ENCODE measurements at regions not wholly inside any gene's neighbourhood (a gene's known extent, or its start where the extent isn't known, plus 50 kb on each side); places are given as distances from the start of the nearest gene placed in this dataset.

DNA sequence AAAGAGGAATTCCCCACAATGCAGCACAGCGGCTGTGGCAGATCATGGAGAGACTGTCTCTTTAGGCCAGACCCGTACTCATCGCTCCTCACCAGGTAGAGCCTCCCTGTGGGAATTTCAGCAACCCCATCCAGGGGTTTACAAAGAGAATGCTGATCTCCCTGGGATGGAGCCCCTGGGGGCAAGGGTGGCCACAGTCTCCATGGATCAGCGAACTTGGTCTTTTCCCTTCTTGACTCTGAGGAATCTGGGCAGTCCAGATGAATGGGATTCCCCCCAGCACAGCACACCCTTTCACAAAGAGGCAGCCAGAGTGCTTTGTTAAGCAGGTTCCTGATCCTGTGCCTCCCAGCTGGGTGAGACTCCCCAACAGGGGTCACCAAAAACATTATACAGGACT is 108.7 kb upstream of the RGMB start:
- Mint-ChIP-seq H3K4me1 (peaks cover 17% of the 10 kb centered on the region), H3K36me3 (peaks cover 16% of the 10 kb centered on the region; the same call in 1 of the 2 replicates), H3K27me3 (ENCODE audit: low read depth) (no peaks in the 10 kb centered on the region), H3K4me3 (no peak overlapping the region), H3K9me3 (peaks cover 7% of the 10 kb centered on the region; the same call in 1 of the 2 replicates), H3K27ac (no peak overlapping the region)
- POLR2A ChIA-PET = no interaction called here
- DNase-seq (ENCODE audit: low spot score) (no peak), ATAC-seq (peak; percentile 74)
- CTCF ChIA-PET = interaction anchor here (1.4 kb wide), 1 partner anchor 104 kb away, joined by 3 read pairs; no protein-coding TSS in a partner anchor
- TF ChIP-seq ZNF423 (CRISPR knock-in tag; IDR thresholded peaks at IDR 0.05) = peak; percentile 67
- no peak for TF ChIP-seq SMAD3 (CRISPR knock-in tag; IDR thresholded peaks at IDR 0.05; ENCODE audit: borderline replicate concordance)

DNA sequence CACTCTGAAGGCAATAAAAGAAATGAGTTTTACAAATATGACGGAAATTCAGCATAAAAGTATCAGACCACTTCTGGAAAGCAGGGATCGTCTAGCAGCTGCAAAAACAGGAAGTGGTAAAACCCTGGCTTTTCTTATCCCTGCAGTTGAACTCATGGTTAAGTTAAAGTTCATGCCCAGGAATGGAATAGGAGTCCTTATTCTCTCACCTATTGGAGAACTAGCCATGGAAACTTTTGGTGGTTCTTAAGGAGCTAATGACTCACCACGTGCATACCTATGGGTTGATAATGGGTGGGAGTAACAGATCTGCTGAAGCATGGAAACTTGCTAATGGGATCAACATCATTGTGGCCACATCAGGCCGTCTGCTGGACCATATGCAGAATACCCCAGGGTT is 93.5 kb upstream of the RGMB start:
- peaks cover 11% of the 10 kb centered on the region for H3K4me1 Mint-ChIP-seq
- no peak for ATAC-seq
- H3K4me3 Mint-ChIP-seq = no peak overlapping the region
- peaks cover 23% of the 10 kb centered on the region for H3K9me3 Mint-ChIP-seq
- CTCF ChIA-PET = interaction anchor here (0.7 kb wide), 1 partner anchor 89 kb away, joined by 3 read pairs; no protein-coding TSS in a partner anchor
- POLR2A ChIA-PET = no interaction called here
- H3K27me3 Mint-ChIP-seq (ENCODE audit: low read depth) = no peaks in the 10 kb centered on the region
- no peak for DNase-seq (ENCODE audit: low spot score)
- peaks cover 1% of the 10 kb centered on the region; the same call in 1 of the 2 replicates for H3K36me3 Mint-ChIP-seq
- TF ChIP-seq SMAD4 (CRISPR knock-in tag; IDR thresholded peaks at IDR 0.05) (no peak), HMGXB4 (CRISPR knock-in tag; IDR thresholded peaks at IDR 0.05) (no peak), CTCF (IDR thresholded peaks at IDR 0.05) (no peak), NR1H2 (CRISPR knock-in tag; IDR thresholded peaks at IDR 0.05) (no peak), CREB1 (CRISPR knock-in tag; IDR thresholded peaks at IDR 0.05) (no peak), KAT7 (CRISPR knock-in tag; IDR thresholded peaks at IDR 0.05; ENCODE audit: borderline replicate concordance) (no peak), ZNF281 (CRISPR knock-in tag; IDR thresholded peaks at IDR 0.05) (no peak), ZNF423 (CRISPR knock-in tag; IDR thresholded peaks at IDR 0.05) (no peak), JAZF1 (CRISPR knock-in tag; IDR thresholded peaks at IDR 0.05) (no peak), PRRX2 (CRISPR knock-in tag; IDR thresholded peaks at IDR 0.05) (no peak), SMAD3 (CRISPR knock-in tag; IDR thresholded peaks at IDR 0.05; ENCODE audit: borderline replicate concordance) (no peak), ELF4 (CRISPR knock-in tag; IDR thresholded peaks at IDR 0.05; ENCODE audit: low read depth) (no peak), ZNF263 (CRISPR knock-in tag; IDR thresholded peaks at IDR 0.05; ENCODE audit: low read depth) (no peak), CREM (CRISPR knock-in tag; IDR thresholded peaks at IDR 0.05) (no peak)
- TF ChIP-seq, protein P1, sequence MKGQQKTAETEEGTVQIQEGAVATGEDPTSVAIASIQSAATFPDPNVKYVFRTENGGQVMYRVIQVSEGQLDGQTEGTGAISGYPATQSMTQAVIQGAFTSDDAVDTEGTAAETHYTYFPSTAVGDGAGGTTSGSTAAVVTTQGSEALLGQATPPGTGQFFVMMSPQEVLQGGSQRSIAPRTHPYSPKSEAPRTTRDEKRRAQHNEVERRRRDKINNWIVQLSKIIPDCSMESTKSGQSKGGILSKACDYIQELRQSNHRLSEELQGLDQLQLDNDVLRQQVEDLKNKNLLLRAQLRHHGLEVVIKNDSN (CRISPR knock-in tag; IDR thresholded peaks at IDR 0.05) = no peak
- TF ChIP-seq, protein P2, sequence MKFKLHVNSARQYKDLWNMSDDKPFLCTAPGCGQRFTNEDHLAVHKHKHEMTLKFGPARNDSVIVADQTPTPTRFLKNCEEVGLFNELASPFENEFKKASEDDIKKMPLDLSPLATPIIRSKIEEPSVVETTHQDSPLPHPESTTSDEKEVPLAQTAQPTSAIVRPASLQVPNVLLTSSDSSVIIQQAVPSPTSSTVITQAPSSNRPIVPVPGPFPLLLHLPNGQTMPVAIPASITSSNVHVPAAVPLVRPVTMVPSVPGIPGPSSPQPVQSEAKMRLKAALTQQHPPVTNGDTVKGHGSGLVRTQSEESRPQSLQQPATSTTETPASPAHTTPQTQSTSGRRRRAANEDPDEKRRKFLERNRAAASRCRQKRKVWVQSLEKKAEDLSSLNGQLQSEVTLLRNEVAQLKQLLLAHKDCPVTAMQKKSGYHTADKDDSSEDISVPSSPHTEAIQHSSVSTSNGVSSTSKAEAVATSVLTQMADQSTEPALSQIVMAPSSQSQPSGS (CRISPR knock-in tag; IDR thresholded peaks at IDR 0.05; ENCODE audit: borderline replicate concordance, low read depth) = no peak
- TF ChIP-seq, protein P3, sequence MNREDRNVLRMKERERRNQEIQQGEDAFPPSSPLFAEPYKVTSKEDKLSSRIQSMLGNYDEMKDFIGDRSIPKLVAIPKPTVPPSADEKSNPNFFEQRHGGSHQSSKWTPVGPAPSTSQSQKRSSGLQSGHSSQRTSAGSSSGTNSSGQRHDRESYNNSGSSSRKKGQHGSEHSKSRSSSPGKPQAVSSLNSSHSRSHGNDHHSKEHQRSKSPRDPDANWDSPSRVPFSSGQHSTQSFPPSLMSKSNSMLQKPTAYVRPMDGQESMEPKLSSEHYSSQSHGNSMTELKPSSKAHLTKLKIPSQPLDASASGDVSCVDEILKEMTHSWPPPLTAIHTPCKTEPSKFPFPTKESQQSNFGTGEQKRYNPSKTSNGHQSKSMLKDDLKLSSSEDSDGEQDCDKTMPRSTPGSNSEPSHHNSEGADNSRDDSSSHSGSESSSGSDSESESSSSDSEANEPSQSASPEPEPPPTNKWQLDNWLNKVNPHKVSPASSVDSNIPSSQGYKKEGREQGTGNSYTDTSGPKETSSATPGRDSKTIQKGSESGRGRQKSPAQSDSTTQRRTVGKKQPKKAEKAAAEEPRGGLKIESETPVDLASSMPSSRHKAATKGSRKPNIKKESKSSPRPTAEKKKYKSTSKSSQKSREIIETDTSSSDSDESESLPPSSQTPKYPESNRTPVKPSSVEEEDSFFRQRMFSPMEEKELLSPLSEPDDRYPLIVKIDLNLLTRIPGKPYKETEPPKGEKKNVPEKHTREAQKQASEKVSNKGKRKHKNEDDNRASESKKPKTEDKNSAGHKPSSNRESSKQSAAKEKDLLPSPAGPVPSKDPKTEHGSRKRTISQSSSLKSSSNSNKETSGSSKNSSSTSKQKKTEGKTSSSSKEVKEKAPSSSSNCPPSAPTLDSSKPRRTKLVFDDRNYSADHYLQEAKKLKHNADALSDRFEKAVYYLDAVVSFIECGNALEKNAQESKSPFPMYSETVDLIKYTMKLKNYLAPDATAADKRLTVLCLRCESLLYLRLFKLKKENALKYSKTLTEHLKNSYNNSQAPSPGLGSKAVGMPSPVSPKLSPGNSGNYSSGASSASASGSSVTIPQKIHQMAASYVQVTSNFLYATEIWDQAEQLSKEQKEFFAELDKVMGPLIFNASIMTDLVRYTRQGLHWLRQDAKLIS (CRISPR knock-in tag; IDR thresholded peaks at IDR 0.05; ENCODE audit: borderline replicate concordance) = no peak
- no peak overlapping the region for H3K27ac Mint-ChIP-seq

Data from WTC11 (cell line).